Skeletal muscle satellite cell (primary cell): ENCODE measurements at regions not wholly inside any gene's neighbourhood (a gene's known extent, or its start where the extent isn't known, plus 50 kb on each side); places are given as distances from the start of the nearest gene placed in this dataset.
"Not testable (repeated sequence)": the region's sequence is repeated elsewhere in the genome, so short reads cannot be mapped to it uniquely, and the experiment has no call there.

Experiments used
- H3K27me3 ChIP-seq: 2 replicates; pipeline ENCODE4 v1.7.0; 2013; ENCODE audit warnings: low read length; ENCODE audit not compliant: control insufficient read depth, insufficient read depth
- H3K36me3 ChIP-seq: 2 replicates; pipeline ENCODE4 v1.7.0; 2013; ENCODE audit warnings: mild to moderate bottlenecking, control low read depth, low read length; ENCODE audit not compliant: insufficient read depth
- H3K4me1 ChIP-seq: 2 replicates; pipeline ENCODE4 v1.7.0; 2013; ENCODE audit warnings: low read length; ENCODE audit not compliant: control insufficient read depth, insufficient read depth
- H3K4me2 ChIP-seq: 2 replicates; pipeline ENCODE4 v1.7.0; 2013; ENCODE audit warnings: mild to moderate bottlenecking, low read length
- H3K4me3 ChIP-seq: 2 replicates; pipeline ENCODE4 v1.7.0; 2013; ENCODE audit warnings: low read length
- H3K9ac ChIP-seq: 2 replicates; pipeline ENCODE4 v1.7.0; 2013; ENCODE audit warnings: mild to moderate bottlenecking, low read depth, low read length, moderate library complexity
- H3K9me3 ChIP-seq: replicated peaks from 2 replicates; pipeline ENCODE4 v1.7.0; 2013; ENCODE audit warnings: mild to moderate bottlenecking, control low read depth, low read length

- Histone ChIP-seq H3K9me3 (no peaks in the 10 kb centered on the region), H3K9ac (peak overlapping the region; percentile 72), H3K4me2 (peak overlapping the region; percentile 24), H3K36me3 (no peaks in the 10 kb centered on the region), H3K4me3 (no peak overlapping the region), H3K4me1 (peaks cover 46% of the 10 kb centered on the region), H3K27me3 (no peaks in the 10 kb centered on the region)
Observed at GRCh38 chr2:193837111-193837738, 1642.5 kb upstream of the TMEFF2 start.

DNA sequence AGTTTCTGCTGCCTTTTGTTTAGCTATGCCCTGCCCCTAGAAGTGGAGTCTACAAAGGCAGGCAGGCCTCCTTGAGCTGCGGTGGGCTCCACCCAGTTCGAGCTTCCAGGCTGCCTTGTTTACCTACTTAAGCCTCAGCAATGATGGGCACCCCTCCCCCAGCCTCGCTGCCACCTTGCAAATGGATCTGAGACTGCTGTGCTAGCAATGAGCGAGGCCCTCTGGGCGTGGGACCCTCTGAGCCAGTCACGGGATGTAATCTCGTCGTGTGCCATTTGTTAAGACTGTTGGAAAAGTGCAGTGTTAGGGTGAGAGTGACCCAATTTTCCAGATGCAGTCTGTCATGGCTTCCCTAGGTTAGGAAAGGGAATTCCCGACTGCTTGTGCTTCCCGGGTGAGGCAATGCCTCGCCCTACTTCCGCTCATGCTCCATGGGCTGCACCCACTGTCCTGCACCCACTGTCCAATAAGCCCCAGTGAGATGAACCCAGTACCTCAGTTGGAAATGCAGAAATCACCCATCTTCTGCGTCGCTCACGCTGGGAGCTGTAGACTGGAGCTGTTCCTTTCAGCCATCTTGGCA lies 1641.8 kb upstream of the TMEFF2 start:
- not testable (repeated sequence) for H3K4me3 ChIP-seq, H3K4me2 ChIP-seq, H3K9me3 ChIP-seq, H3K36me3 ChIP-seq, H3K27me3 ChIP-seq
- Histone ChIP-seq H3K4me1 (peaks cover 43% of the 10 kb centered on the region), H3K9ac (peak overlapping the region; percentile 67)

GRCh38 chr2:193833895-193834294 lies 1639.2 kb upstream of the TMEFF2 start:
- not testable (repeated sequence) for H3K9me3 ChIP-seq, H3K27me3 ChIP-seq, H3K4me3 ChIP-seq, H3K36me3 ChIP-seq, H3K4me2 ChIP-seq
- peak overlapping the region; percentile 41 for H3K9ac ChIP-seq
- H3K4me1 ChIP-seq, result peaks cover 23% of the 10 kb centered on the region

- Histone ChIP-seq H3K9me3 (peaks cover 5% of the 10 kb centered on the region), H3K4me1 (peaks cover 9% of the 10 kb centered on the region), H3K4me2 (no peak overlapping the region), H3K36me3 (no peaks in the 10 kb centered on the region), H3K4me3 (no peak overlapping the region), H3K27me3 (no peaks in the 10 kb centered on the region), H3K9ac (peak overlapping the region; percentile 66)
Observed at GRCh38 chr2:193824474-193824873, 1629.7 kb upstream of the TMEFF2 start.

DNA sequence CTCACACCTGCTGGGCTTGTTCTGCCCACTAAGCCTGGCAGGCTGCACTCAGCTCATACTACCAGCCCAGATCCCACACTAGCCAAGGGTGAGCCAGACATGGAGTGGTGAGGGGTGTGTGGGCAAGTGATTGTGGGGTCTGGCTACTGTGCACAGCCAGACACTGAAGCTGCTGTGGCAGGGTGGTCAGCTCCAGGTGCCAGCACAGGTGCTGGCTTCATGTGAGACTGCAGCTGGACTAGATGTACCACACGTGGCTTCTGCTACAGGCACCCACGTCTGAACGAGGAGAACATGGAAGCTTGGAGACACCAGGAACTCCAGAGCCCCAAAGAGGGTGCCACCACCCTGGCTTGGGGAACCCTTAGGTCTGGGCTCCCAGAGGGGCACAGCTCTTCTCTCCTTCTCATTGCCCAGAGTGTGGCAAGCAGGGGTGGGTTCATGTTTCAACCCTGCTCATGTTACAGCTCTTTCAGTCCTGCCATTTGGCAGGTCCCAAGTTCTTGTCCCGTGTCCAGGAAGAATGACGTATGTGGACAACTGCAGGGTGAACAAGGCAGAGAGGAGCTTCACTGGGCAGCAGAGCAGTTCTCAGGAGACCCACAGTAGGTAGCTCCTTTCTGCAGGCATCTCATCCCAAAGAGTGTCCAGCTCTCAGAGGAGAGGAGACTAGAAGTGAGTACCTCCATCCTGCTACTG lies 1624.2 kb upstream of the TMEFF2 start:
- Histone ChIP-seq H3K4me3 (no peak overlapping the region), H3K27me3 (no peaks in the 10 kb centered on the region), H3K4me2 (no peak overlapping the region), H3K9ac (no peak overlapping the region), H3K36me3 (no peaks in the 10 kb centered on the region), H3K9me3 (peaks cover 5% of the 10 kb centered on the region), H3K4me1 (peaks cover 6% of the 10 kb centered on the region)

- Histone ChIP-seq H3K36me3 (no peaks in the 10 kb centered on the region), H3K4me3 (no peak overlapping the region), H3K4me1 (no peaks in the 10 kb centered on the region), H3K4me2 (no peak overlapping the region), H3K27me3 (no peaks in the 10 kb centered on the region), H3K9me3 (peaks cover 5% of the 10 kb centered on the region), H3K9ac (no peak overlapping the region)
Observed at GRCh38 chr2:193816008-193816407, 1621.3 kb upstream of the TMEFF2 start.

GRCh38 chr2:193810533-193810932 lies 1615.8 kb upstream of the TMEFF2 start:
- H3K36me3 ChIP-seq, result no peaks in the 10 kb centered on the region
- no peak overlapping the region for H3K4me3 ChIP-seq
- H3K9ac ChIP-seq, result no peak overlapping the region
- no peaks in the 10 kb centered on the region for H3K9me3 ChIP-seq
- no peaks in the 10 kb centered on the region for H3K27me3 ChIP-seq
- H3K4me1 ChIP-seq, result peaks cover 19% of the 10 kb centered on the region
- no peak overlapping the region for H3K4me2 ChIP-seq

GRCh38 chr2:193808877-193809276 lies 1614.1 kb upstream of the TMEFF2 start:
- Histone ChIP-seq H3K4me1 (peaks cover 19% of the 10 kb centered on the region), H3K4me3 (no peak overlapping the region), H3K36me3 (no peaks in the 10 kb centered on the region), H3K27me3 (no peaks in the 10 kb centered on the region), H3K9me3 (no peaks in the 10 kb centered on the region), H3K9ac (no peak overlapping the region), H3K4me2 (no peak overlapping the region)

DNA sequence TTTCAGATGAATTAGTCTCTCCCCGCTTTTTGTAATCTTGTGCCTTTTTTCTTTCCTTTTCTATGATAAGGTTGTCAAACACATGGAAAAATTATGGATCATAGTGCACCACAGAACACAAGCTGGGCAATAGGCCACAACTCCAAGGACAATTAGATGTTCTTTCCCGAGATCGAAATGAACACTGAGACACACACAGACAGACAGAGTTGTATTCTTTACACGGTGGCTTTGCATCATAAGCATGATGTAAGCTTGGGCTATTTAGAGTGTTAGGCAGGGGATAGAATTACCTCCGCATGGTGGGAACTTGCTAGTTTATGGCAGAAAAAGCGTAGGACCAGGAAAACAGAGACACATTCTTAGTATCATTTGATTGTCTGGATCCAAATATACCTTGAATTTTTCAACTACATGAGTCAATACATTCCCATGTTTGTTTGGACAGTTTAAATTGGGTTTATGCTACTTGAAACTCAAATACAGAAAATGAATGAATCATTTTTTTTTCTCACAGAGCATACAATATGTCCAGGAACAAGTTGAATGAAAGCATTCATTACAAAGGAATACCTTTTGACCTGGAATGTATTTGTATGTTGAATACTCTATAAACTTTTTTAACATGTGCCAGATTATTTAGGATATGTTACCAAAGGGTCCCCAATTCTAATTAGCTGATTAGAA lies 1611.5 kb upstream of the TMEFF2 start:
- no peaks in the 10 kb centered on the region for H3K27me3 ChIP-seq
- no peaks in the 10 kb centered on the region for H3K9me3 ChIP-seq
- no peaks in the 10 kb centered on the region for H3K36me3 ChIP-seq
- peak overlapping the region; percentile 4 for H3K9ac ChIP-seq
- H3K4me3 ChIP-seq, result no peak overlapping the region
- H3K4me2 ChIP-seq, result peak overlapping the region; percentile 11
- peaks cover 19% of the 10 kb centered on the region for H3K4me1 ChIP-seq

GRCh38 chr2:193796847-193797246 lies 1602.1 kb upstream of the TMEFF2 start:
- Histone ChIP-seq H3K4me3 (no peak overlapping the region), H3K27me3 (no peaks in the 10 kb centered on the region), H3K9me3 (no peaks in the 10 kb centered on the region), H3K4me1 (peaks cover 17% of the 10 kb centered on the region), H3K4me2 (no peak overlapping the region), H3K36me3 (no peaks in the 10 kb centered on the region), H3K9ac (no peak overlapping the region)

DNA sequence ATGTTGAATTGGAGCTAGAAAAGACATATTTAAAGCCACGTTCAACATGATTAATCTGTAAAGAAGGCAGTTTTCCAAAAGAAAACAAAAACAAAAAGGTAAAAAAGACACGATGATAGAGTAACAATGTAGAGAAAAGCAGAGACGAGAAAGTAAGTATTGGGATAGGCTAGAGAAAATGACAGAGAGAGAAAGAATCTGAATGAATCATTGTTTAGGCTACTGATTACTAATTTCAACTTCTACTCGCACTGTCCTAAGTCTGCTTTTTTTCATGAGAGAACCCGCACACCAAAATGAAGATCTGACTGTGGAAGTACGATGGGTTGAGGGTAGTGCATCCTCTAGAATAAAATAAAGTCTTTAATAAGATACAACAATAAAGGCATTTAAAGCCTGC lies 1599.2 kb upstream of the TMEFF2 start:
- peak overlapping the region; percentile 6 for H3K4me3 ChIP-seq
- H3K4me2 ChIP-seq, result peak overlapping the region; percentile 61
- peaks cover 17% of the 10 kb centered on the region for H3K4me1 ChIP-seq
- H3K9ac ChIP-seq, result peak overlapping the region; percentile 9
- no peaks in the 10 kb centered on the region for H3K36me3 ChIP-seq
- H3K27me3 ChIP-seq, result no peaks in the 10 kb centered on the region
- no peaks in the 10 kb centered on the region for H3K9me3 ChIP-seq
